Occipital lobe (tissue), 1 donor: ENCODE measurements at regions not wholly inside any gene's neighbourhood (a gene's known extent, or its start where the extent isn't known, plus 50 kb on each side); places are given as distances from the start of the nearest gene placed in this dataset.
A peak's percentile ranks its signal among the peaks of the same experiment; 100 is the strongest.

Source experiments
- DNase-seq: peaks from one replicate; lab custom pipeline; 2025; lab: John Stamatoyannopoulos, UW

GRCh38 chr13:73757481-73758233, 376.5 kb downstream of the KLF12 start:
- no peak for DNase-seq

GRCh38 chr13:73754727-73755292, 379.4 kb downstream of the KLF12 start:
- DNase-seq = no peak

- DNase-seq = no peak
Observed at GRCh38 chr13:73754241-73754640, 380.0 kb downstream of the KLF12 start.

DNA sequence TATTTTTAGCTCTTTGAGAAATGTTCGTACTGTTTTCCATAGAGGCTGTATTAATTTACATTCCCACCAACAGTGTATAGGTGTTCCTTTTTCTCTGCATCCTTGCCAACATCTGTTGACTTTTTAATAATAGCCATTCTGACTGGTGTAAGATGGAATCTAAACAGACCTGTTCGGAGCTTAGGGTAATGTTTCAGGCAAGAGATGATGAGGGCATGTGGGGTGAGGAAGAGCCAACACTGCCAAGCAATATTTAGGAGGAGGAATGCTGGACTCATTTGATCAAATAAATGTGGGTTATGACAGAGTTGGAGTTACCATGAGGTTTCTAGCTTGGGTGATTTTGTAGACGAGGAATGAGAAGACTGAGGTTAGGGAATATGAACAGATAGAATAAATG, 382.9 kb downstream of the KLF12 start:
- DNase-seq = no peak

DNA sequence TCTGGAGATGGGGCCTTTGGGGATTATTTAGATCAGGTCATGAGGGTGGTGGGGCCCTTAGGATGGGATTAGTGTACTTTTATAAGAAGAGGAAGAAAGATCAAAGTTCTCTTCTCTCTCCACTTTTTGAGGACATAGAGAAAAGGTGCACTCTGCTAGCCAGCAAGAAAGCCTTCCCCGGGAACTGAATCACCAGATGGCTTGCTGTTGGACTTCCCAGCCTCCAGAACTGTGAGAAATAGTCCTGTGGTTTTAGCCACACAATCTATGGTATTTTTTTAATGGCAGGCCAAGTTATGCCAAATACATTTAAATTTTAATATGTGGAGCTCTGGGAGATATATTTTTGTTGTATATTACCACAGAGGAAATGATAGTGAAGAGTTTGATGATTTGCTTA, 385.8 kb downstream of the KLF12 start:
- no peak for DNase-seq

DNA sequence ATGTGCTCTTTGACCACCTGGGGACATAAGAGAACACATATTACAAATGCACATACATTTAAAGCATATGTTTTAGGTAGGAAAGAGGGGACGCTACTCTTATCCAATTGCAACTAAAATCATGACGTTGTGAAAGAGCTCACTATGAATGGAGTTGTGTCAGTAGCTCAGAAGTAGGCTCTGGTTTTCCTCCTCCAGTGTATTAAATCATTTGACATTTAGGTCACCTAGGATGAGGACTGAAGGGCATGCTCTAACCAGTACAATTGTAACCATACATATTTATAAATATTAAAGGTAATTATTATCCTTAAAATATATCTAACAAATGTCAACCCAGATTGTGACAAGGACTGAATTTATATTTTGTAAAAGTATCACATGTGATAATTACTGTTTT, 389.0 kb downstream of the KLF12 start:
- no peak for DNase-seq

GRCh38 chr13:73742982-73743381, 391.2 kb downstream of the KLF12 start:
- DNase-seq = no peak

GRCh38 chr13:73741742-73742141, 392.5 kb downstream of the KLF12 start:
- DNase-seq = no peak

DNA sequence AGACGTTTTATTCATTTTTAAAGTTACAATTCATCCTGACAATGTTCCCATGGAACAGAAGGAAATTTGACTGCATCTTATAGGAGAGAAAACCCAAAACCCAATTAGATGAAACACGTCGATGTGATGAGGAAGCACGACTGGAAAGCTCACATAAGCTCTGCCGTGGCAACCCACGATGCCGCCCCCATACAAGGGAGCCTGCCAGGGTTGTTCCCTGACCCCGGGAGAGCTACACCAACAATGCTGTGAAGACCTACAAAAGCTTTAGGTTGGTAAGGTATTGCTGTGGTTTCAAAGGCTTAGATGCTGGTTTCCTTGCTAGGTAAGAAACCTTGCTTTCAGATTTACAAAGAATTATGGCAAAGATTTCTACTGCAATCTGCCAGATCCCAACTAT, 393.1 kb downstream of the KLF12 start:
- no peak for DNase-seq

GRCh38 chr13:73740666-73741065, 393.5 kb downstream of the KLF12 start:
- DNase-seq = peak; percentile 63

DNA sequence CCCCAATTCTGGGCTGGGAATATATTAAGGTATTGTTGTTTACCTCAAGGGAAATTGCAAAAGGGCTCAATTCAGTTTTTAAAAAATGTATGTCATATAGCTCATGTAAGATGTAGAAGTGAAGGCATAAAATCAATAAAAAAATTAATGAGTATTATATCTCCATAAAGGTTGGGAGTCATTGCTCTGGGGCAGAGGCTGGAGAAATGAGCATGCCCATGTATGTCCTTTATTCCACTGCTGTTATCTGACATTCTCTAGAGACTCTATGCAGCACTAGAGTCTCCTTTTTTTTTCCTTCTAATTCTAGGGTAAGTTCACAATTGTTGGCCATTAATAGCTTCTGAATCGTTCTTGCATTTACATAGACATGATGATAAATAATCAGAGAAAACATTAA, 394.8 kb downstream of the KLF12 start:
- no peak for DNase-seq

- DNase-seq = no peak
Observed at GRCh38 chr13:73738626-73739025, 395.6 kb downstream of the KLF12 start.

DNA sequence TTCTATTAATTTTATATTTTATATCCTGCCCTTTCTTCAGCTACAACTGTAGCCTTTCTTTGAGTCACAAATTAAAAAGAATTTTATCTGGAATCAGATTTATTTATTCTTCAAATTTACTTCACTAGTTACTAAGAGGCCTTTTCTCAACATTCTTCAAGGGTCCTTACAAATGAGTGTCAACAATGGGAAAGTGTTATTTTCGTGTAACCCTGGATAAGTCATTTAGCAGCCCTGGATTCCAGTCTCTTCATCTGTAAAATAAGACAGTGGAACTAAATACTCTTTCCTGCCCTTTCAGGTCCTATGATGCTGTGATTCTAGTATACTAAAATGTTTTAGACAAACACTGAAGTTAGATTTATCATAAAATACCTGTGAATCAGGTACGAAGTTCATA, 397.0 kb downstream of the KLF12 start:
- DNase-seq = no peak

GRCh38 chr13:73733706-73734105, 400.5 kb downstream of the KLF12 start:
- DNase-seq = no peak

GRCh38 chr13:73732350-73732749, 401.9 kb downstream of the KLF12 start:
- DNase-seq = no peak

DNA sequence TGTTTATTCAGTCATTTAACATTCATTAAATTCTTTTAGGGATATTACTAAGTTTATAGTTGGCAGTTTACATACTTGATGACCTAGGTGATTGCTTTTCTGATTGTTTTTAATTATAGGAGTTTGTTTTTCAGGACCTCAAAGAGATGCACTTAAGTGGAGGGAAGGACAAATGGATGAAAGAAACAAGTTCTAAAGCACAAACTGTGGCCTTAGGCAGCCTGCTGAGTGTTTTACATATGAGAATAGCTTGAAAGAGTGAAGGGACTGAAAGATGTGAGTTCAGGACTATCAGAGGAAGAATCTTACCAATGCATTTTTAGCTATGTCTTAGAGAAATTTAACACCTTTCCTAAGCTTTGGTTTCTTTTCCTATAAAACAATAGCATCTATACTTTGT, 402.6 kb downstream of the KLF12 start:
- DNase-seq = no peak

DNA sequence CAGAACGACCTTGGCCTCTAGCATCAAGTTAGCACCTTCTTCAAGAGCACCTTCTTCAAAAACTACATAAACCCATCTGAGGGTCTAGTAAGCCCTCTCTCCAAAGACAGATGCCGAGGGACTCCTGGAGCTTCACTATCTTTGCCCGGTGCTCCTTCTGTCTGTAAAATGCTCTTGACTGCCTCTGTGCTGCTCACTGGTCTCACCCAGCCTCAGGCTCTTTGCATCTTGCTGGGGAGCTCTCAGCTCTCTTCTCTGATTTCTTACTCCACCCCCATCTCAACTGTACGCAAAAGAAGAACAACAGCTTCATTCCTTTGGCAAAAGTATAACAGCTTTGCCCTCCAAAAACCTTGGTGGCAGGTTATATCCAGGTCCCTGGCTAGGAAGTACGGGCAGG, 404.2 kb downstream of the KLF12 start:
- DNase-seq = no peak

DNA sequence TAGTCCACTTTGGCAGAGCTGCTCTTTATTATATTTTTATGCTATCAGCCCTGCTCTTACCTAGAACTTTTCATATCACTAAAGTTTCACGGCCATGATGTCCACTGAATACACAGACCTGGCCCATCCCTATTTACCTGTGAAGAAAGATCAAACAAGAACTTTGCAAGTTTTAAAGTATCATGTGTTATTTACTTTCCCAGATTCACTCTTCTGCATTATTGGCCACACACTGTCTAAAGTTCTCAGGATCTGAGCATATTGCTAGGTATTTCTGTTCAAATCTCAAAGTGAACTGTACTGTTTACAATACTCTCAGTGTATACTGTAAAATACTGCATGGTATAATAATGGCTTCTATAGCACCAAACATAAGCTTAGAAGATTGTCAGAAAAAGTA, 405.2 kb downstream of the KLF12 start:
- no peak for DNase-seq

- DNase-seq = no peak
Observed at GRCh38 chr13:73722120-73722519, 412.1 kb downstream of the KLF12 start.

DNA sequence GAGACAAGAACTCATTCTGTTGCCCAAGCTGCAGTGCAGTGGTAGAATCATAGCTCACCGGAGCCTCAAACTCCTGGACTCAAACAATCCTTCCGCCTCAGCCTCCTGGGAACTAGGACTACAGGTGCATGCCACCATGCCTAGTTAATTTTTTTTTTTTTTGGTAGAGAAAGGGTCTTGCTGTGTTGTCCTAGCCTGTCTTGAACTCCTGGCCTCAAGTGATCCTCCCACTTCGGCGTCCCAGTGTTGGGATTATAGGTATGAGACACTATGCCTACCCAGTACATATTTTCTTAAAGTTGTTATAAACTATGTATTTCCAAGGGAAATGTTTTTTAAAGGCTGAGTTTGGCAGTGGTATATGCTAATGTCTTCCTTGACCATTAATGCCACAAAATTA, 412.6 kb downstream of the KLF12 start:
- DNase-seq = no peak

DNA sequence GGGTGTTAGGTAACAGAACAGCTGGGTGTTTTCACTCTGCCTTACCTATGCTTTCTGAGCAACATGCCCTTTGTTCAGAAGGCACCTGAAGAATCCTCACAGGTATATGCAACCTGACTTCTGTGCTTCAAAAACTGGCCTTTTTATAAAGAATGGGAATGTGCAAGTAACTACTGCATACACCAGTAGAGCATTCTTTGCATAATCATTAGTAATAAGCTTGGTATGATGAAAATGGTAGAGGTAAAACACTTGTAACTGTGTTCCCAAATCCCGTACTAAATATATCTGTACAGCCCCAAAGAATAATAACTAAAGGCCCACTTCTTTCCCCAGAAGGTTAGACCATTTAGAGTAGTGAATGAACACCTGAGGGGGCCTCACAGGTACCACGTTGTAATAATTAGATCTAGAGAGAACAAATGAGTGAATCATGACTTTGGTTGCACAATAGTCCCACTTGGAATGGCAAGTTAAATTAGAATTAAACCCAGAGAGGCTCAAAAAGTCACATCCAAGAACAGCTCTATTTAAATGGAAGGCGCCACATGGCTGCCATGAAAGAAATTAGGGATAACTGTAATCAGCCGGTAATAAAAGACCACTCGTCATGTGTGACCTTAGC, 413.9 kb downstream of the KLF12 start:
- no peak for DNase-seq

GRCh38 chr13:73718246-73718645, 416.0 kb downstream of the KLF12 start:
- no peak for DNase-seq

DNA sequence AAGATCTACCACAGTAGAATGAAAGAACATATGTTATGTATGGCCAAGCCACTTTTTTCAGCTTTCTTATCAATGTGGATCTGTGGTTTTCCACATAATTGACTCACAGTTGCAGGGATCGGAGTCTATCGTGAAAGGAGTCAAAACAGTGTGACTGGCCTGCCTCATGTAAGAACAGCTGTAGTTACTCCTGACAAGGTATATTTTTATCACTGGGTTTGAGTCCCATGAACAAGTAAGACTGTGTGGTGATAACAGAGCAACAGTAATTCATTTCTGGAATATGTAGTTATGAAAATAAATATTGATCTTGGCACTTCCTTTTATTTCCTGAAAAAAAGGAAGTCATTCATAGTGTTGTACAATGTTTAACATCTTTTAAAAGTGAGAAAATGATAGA, 416.6 kb downstream of the KLF12 start:
- no peak for DNase-seq
